Sigmoid colon (tissue), 6 donors: ENCODE measurements at regions not wholly inside any gene's neighbourhood (a gene's known extent, or its start where the extent isn't known, plus 50 kb on each side); places are given as distances from the start of the nearest gene placed in this dataset.

Experiments
- DNase-seq: peaks from one replicate; pipeline ENCODE4 v3.0.0-alpha.2; 2019
- H3K27ac ChIP-seq, 4 donors: fragments of 200-600 bp; sonication (generic); one replicate each; pipeline ENCODE4 v1.5.1; 2016 to 2019; ENCODE audit warnings: mild to moderate bottlenecking in 1 of 4
- H3K27me3 ChIP-seq, 3 donors: fragments of 200-600 bp; sonication (generic); one replicate each; pipeline ENCODE4 v1.5.1; 2019; ENCODE audit warnings: mild to moderate bottlenecking in 1 of 3
- H3K36me3 ChIP-seq, 4 donors: fragments of 200-600 bp; sonication (generic); one replicate each; pipeline ENCODE4 v1.5.1; 2016 to 2019
- H3K4me1 ChIP-seq, 4 donors: fragments of 200-600 bp; sonication (generic); one replicate each; pipeline ENCODE4 v1.5.1; 2017 to 2019
- H3K4me3 ChIP-seq, 4 donors: fragments of 200-600 bp; sonication (generic); one replicate each; pipeline ENCODE4 v1.5.1; 2017 to 2019; ENCODE audit warnings: mild to moderate bottlenecking in 2 of 4, moderate library complexity in 1 of 4
- H3K9me3 ChIP-seq, 4 donors: fragments of 200-600 bp in 3 of 4; sonication (generic) in 3 of 4; one replicate each; pipeline versions ENCODE4 v1.5.1 to v1.6.1; 2013 to 2019
- CTCF ChIP-seq, 4 experiments: fragments of 450-650 bp in 3 of 4; fragments of 200-600 bp in 1 of 4; IDR thresholded peaks; one replicate each; pipeline ENCODE4 v1.5.1; 2016 to 2019; ENCODE audit warnings: antibody characterized with exemption in 4 of 4, mild to moderate bottlenecking in 3 of 4, moderate library complexity in 2 of 4
- EP300 ChIP-seq, 4 donors: sonication (generic); formaldehyde crosslinking; IDR thresholded peaks; one replicate each; pipeline ENCODE4 v1.6.1; 2017; ENCODE audit warnings: antibody characterized with exemption in 4 of 4
- POLR2A ChIP-seq, 2 donors: fragments of 450-650 bp; IDR thresholded peaks; one replicate each; pipeline ENCODE4 v1.6.1; 2016; ENCODE audit warnings: antibody characterized with exemption in 2 of 2, mild to moderate bottlenecking in 2 of 2, moderate library complexity in 2 of 2
- POLR2AphosphoS5 ChIP-seq, 4 donors: sonication (generic); formaldehyde crosslinking; IDR thresholded peaks; one replicate each; pipeline ENCODE4 v1.6.1; 2017; ENCODE audit warnings: antibody characterized with exemption in 4 of 4
- WGBS, 2 donors: extraction: QIAGEN DNeasy Blood & Tissue Kit; methylation state at CpG; one replicate each; pipeline ENCODE4 v1.1.7; 2013; 5-methylcytosine and 5-hydroxymethylcytosine counted together
- intact Hi-C: fragments of 100-400 bp; cut with DNase I; formaldehyde crosslinking; loops from one replicate; pipeline ENCODE4 v1.15.1; 2023
- donor health status: healthy with polysubstance abuse.
- donor health status: healthy.

- no peaks in the 10 kb centered on the region for H3K27me3 ChIP-seq
- DNase-seq = no peak
- intact Hi-C loops = no loop called here
- no peak overlapping the region for H3K4me3 ChIP-seq
- no peak overlapping the region for H3K27ac ChIP-seq
- TF ChIP-seq EP300 (IDR thresholded peaks at IDR 0.05) (no peak), POLR2A (IDR thresholded peaks at IDR 0.05) (no peak), POLR2AphosphoS5 (IDR thresholded peaks at IDR 0.05) (no peak), CTCF (IDR thresholded peaks at IDR 0.05) (no peak)
- no peaks in the 10 kb centered on the region for H3K9me3 ChIP-seq
- no peaks in the 10 kb centered on the region for H3K4me1 ChIP-seq
- no peaks in the 10 kb centered on the region for H3K36me3 ChIP-seq
- WGBS, 2 donors = 86 to 87% methylated on average over 3 of the region's 3 CpGs
Measured at GRCh38 chr7:19530852-19531251, 178.0 kb downstream of the POLR1F start.

- Histone ChIP-seq H3K27me3 (no peaks in the 10 kb centered on the region), H3K4me3 (no peak overlapping the region), H3K9me3 (no peaks in the 10 kb centered on the region), H3K36me3 (no peaks in the 10 kb centered on the region), H3K27ac (no peak overlapping the region), H3K4me1 (no peaks in the 10 kb centered on the region)
- peak in 1 of 4 donors; percentile 34 for TF ChIP-seq POLR2AphosphoS5 (IDR thresholded peaks at IDR 0.05)
- TF ChIP-seq EP300 (IDR thresholded peaks at IDR 0.05) = no peak
- TF ChIP-seq POLR2A (IDR thresholded peaks at IDR 0.05) = no peak
- no peak for DNase-seq
- intact Hi-C loops = no loop called here
Measured at GRCh38 chr7:19530261-19530660, 178.6 kb downstream of the POLR1F start.

- Histone ChIP-seq H3K36me3 (no peaks in the 10 kb centered on the region), H3K27ac (no peak overlapping the region), H3K27me3 (no peaks in the 10 kb centered on the region), H3K9me3 (no peaks in the 10 kb centered on the region), H3K4me1 (no peaks in the 10 kb centered on the region), H3K4me3 (no peak overlapping the region)
- intact Hi-C loops = no loop called here
- no peak for DNase-seq
- 10 to 38% methylated on average over 2 of the region's 2 CpGs for WGBS, 2 donors
- TF ChIP-seq EP300 (IDR thresholded peaks at IDR 0.05) (no peak), POLR2AphosphoS5 (IDR thresholded peaks at IDR 0.05) (no peak), POLR2A (IDR thresholded peaks at IDR 0.05) (no peak), CTCF (IDR thresholded peaks at IDR 0.05) (no peak)
Measured at GRCh38 chr7:19526639-19527038, 182.2 kb downstream of the POLR1F start.

- no peak for TF ChIP-seq POLR2A (IDR thresholded peaks at IDR 0.05)
- TF ChIP-seq POLR2AphosphoS5 (IDR thresholded peaks at IDR 0.05) = no peak
- TF ChIP-seq EP300 (IDR thresholded peaks at IDR 0.05) = no peak
- no peak for TF ChIP-seq CTCF (IDR thresholded peaks at IDR 0.05)
- Histone ChIP-seq H3K4me1 (peaks cover 0 to 7% (median 3%) of the 10 kb centered on the region in 4 donors), H3K27me3 (no peaks in the 10 kb centered on the region), H3K36me3 (no peaks in the 10 kb centered on the region), H3K4me3 (no peak overlapping the region), H3K9me3 (no peaks in the 10 kb centered on the region), H3K27ac (no peak overlapping the region)
- intact Hi-C loops = no loop called here
- DNase-seq = no peak
- WGBS, 2 donors = 50 to 59% methylated on average over 3 of the region's 3 CpGs
Measured at GRCh38 chr7:19522486-19522885, 186.4 kb downstream of the POLR1F start.

GRCh38 chr7:19520392-19520791 is 188.4 kb downstream of the POLR1F start:
- DNase-seq = no peak
- 71 to 83% methylated on average over 1 of the region's 1 CpG for WGBS, 2 donors
- Histone ChIP-seq H3K4me3 (no peak overlapping the region), H3K27me3 (no peaks in the 10 kb centered on the region), H3K4me1 (peaks cover 0 to 7% (median 3%) of the 10 kb centered on the region in 4 donors), H3K27ac (no peak overlapping the region), H3K9me3 (no peaks in the 10 kb centered on the region), H3K36me3 (no peaks in the 10 kb centered on the region)
- intact Hi-C loops = no loop called here
- TF ChIP-seq EP300 (IDR thresholded peaks at IDR 0.05) (no peak), POLR2A (IDR thresholded peaks at IDR 0.05) (no peak), POLR2AphosphoS5 (IDR thresholded peaks at IDR 0.05) (no peak), CTCF (IDR thresholded peaks at IDR 0.05) (no peak)
